GM10248 (cell line): ENCODE measurements at regions not wholly inside any gene's neighbourhood (a gene's known extent, or its start where the extent isn't known, plus 50 kb on each side); places are given as distances from the start of the nearest gene placed in this dataset.

Experiments
- CTCF ChIA-PET: fragments of 300-600 bp; sonication (Branson Sonifier 250); formaldehyde crosslinking; extraction: SDS; loops from one replicate; lab custom pipeline; 2021; ENCODE audit warnings: antibody characterized with exemption; lab: Yijun Ruan, JAX
- POLR2A ChIA-PET: fragments of 350-650 bp; sonication (Branson Sonifier 250); formaldehyde crosslinking; extraction: SDS; loops from one replicate; lab custom pipeline; 2020; ENCODE audit warnings: antibody characterized with exemption; lab: Yijun Ruan, JAX
- DNase-seq: peaks from one replicate; pipeline ENCODE4 v3.0.0; 2012; ENCODE audit errors: extremely low spot score
- CTCF ChIP-seq: IDR thresholded peaks from 2 replicates; pipeline ENCODE4 v1.5.1; 2012; ENCODE audit warnings: mild to moderate bottlenecking, low read depth; ENCODE audit errors: extremely low read depth, missing control alignments, control extremely low read depth

GRCh38 chr6:130274007-130274406 is 51.3 kb upstream of the SAMD3 start:
- no peak for DNase-seq
- CTCF ChIA-PET, result interaction anchor here (0.8 kb wide), 1 partner anchor 18 kb away, joined by 3 read pairs; no protein-coding TSS in a partner anchor
- POLR2A ChIA-PET, result no interaction called here
- TF ChIP-seq CTCF, result no peak
